HK-2 (cell line): ENCODE measurements at regions not wholly inside any gene's neighbourhood (a gene's known extent, or its start where the extent isn't known, plus 50 kb on each side); places are given as distances from the start of the nearest gene placed in this dataset.
"Not testable (repeated sequence)": the region's sequence is repeated elsewhere in the genome, so short reads cannot be mapped to it uniquely, and the experiment has no call there.

ENCODE experiments used
- DNase-seq: peaks from one replicate; pipeline ENCODE4 v3.0.0-alpha.2; 2018; ENCODE audit not compliant: unreplicated experiment

GRCh38 chr13:49859560-49859959 lies 67.1 kb upstream of the KPNA3 start:
- DNase-seq: peak; percentile 24

GRCh38 chr13:49858178-49858856 lies 65.8 kb upstream of the KPNA3 start:
- no peak for DNase-seq

- no peak for DNase-seq
Observed at GRCh38 chr13:49855930-49856329, 63.4 kb upstream of the KPNA3 start.

GRCh38 chr13:49853535-49853934 lies 61.1 kb upstream of the KPNA3 start:
- no peak for DNase-seq

GRCh38 chr13:49852460-49852859 lies 60.0 kb upstream of the KPNA3 start:
- DNase-seq: not testable (repeated sequence)

- no peak for DNase-seq
Observed at GRCh38 chr13:49844181-49844580, 51.7 kb upstream of the KPNA3 start.
